Stimulated activated CD4-positive, alpha-beta T cell treated with anti-CD3 and anti-CD28 coated beads, Interleukin-4, amount 100 ng/mL, for 24 hours (primary cell): ENCODE measurements at regions not wholly inside any gene's neighbourhood (a gene's known extent, or its start where the extent isn't known, plus 50 kb on each side); places are given as distances from the start of the nearest gene placed in this dataset.
"Not testable (repeated sequence)": the region's sequence is repeated elsewhere in the genome, so short reads cannot be mapped to it uniquely, and the experiment has no call there.

Experiments used
- DNase-seq: peaks from one replicate; pipeline ENCODE4 v3.0.0-alpha.2; 2020

GRCh38 chr17:71467719-71468118 lies 653.1 kb upstream of the SOX9 start:
- no peak for DNase-seq

- DNase-seq, result no peak
These were observed 650.8 kb upstream of the SOX9 start for GRCh38 chr17:71470062-71470461.

GRCh38 chr17:71472809-71473789 lies 647.7 kb upstream of the SOX9 start:
- DNase-seq, result no peak

- no peak for DNase-seq
These were observed 643.5 kb upstream of the SOX9 start for GRCh38 chr17:71477356-71477755.

GRCh38 chr17:71480099-71480498 lies 640.7 kb upstream of the SOX9 start:
- no peak for DNase-seq

GRCh38 chr17:71482625-71483024 lies 638.2 kb upstream of the SOX9 start:
- no peak for DNase-seq

- no peak for DNase-seq
These were observed 636.3 kb upstream of the SOX9 start for GRCh38 chr17:71484546-71484945.

GRCh38 chr17:71485426-71485825 lies 635.4 kb upstream of the SOX9 start:
- DNase-seq, result no peak

GRCh38 chr17:71486261-71486660 lies 634.6 kb upstream of the SOX9 start:
- DNase-seq, result no peak

- no peak for DNase-seq
These were observed 632.0 kb upstream of the SOX9 start for GRCh38 chr17:71488851-71489250.

GRCh38 chr17:71494062-71494855 lies 626.6 kb upstream of the SOX9 start:
- DNase-seq, result no peak

- no peak for DNase-seq
These were observed 625.4 kb upstream of the SOX9 start for GRCh38 chr17:71495420-71495819.

- no peak for DNase-seq
These were observed 624.3 kb upstream of the SOX9 start for GRCh38 chr17:71496552-71496951.

- no peak for DNase-seq
These were observed 619.9 kb upstream of the SOX9 start for GRCh38 chr17:71500761-71501555.

- no peak for DNase-seq
These were observed 619.1 kb upstream of the SOX9 start for GRCh38 chr17:71501711-71502110.

- no peak for DNase-seq
These were observed 618.4 kb upstream of the SOX9 start for GRCh38 chr17:71502443-71502842.

- no peak for DNase-seq
These were observed 616.9 kb upstream of the SOX9 start for GRCh38 chr17:71503710-71504465.

- DNase-seq, result no peak
These were observed 615.6 kb upstream of the SOX9 start for GRCh38 chr17:71505200-71505599.

- DNase-seq, result no peak
These were observed 614.8 kb upstream of the SOX9 start for GRCh38 chr17:71505981-71506380.

- no peak for DNase-seq
These were observed 609.4 kb upstream of the SOX9 start for GRCh38 chr17:71511266-71511995.

- not testable (repeated sequence) for DNase-seq
These were observed 607.1 kb upstream of the SOX9 start for GRCh38 chr17:71513725-71514124.

- DNase-seq, result no peak
These were observed 604.7 kb upstream of the SOX9 start for GRCh38 chr17:71516149-71516548.
